ENCODE measurements at regions not wholly inside any gene's neighbourhood (a gene's known extent, or its start where the extent isn't known, plus 50 kb on each side); places are given as distances from the start of the nearest gene placed in this dataset.

DNA sequence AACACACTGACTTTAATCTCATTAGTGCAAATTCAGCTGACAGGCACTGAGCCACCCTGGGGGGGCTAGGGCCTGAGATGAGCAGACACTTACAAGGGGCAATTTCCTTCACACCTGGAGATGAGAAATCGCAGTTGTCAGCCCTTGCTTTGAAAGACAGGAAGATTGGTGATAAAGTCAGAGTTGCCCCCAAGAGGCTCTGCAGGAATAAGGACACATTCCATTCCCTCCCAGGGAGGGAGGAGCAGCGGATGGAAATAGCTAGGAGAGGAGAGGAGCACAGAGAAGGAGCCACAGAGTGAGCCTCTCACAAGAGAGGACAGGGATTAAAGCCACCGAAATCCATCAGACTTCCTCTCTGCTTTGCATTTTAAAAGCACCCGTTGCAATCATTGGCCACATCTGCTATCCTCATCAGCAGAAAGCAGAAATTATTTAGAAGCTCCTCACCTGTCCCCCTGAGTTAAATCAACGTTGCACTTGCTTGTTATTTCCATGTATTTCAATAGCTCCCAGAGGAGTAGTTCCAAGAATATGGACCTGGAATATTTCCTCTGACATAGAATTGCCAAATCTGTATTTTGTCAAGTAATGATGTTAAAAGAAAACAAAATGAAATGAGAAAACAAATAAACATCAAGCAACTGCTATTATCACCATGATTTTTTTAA lies 213.7 kb downstream of the BARX2 start:
- TF ChIP-seq, protein P1, sequence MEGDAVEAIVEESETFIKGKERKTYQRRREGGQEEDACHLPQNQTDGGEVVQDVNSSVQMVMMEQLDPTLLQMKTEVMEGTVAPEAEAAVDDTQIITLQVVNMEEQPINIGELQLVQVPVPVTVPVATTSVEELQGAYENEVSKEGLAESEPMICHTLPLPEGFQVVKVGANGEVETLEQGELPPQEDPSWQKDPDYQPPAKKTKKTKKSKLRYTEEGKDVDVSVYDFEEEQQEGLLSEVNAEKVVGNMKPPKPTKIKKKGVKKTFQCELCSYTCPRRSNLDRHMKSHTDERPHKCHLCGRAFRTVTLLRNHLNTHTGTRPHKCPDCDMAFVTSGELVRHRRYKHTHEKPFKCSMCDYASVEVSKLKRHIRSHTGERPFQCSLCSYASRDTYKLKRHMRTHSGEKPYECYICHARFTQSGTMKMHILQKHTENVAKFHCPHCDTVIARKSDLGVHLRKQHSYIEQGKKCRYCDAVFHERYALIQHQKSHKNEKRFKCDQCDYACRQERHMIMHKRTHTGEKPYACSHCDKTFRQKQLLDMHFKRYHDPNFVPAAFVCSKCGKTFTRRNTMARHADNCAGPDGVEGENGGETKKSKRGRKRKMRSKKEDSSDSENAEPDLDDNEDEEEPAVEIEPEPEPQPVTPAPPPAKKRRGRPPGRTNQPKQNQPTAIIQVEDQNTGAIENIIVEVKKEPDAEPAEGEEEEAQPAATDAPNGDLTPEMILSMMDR (IDR thresholded peaks at IDR 0.05; ENCODE audit: extremely low read depth in 1 of 2, insufficient read depth in 1 of 2, low read depth in 1 of 2, low read length in 2 of 2): no peak
- TF ChIP-seq, protein P2, sequence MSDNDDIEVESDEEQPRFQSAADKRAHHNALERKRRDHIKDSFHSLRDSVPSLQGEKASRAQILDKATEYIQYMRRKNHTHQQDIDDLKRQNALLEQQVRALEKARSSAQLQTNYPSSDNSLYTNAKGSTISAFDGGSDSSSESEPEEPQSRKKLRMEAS (IDR thresholded peaks at IDR 0.05; ENCODE audit: insufficient read depth, insufficient read length): no peak

Data from endothelial cell of umbilical vein (primary cell).